ENCODE measurements at regions not wholly inside any gene's neighbourhood (a gene's known extent, or its start where the extent isn't known, plus 50 kb on each side); places are given as distances from the start of the nearest gene placed in this dataset.

DNA sequence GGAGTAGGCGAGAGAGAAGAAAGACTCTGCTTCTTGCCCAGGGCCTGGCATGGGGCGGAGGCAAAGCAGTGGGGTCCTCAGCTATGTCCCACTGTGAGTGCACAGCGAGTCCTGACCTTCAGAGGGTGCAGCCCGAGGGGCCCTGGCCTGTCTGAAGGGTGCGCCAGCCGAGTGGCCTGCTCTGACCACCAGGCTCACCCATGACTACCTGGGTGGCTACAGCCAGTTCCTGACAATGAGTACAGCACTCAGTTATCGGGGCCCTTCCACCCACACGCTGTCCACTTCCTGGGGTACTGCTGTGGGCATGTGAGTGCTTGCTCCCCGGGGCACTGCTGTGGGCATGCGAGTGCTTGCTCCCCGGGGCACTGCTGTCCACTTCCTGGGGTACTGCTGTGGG is 74.1 kb upstream of the B3GAT1 start:
- Histone ChIP-seq H3K27ac (no peak overlapping the region), H3K36me3 (no peaks in the 10 kb centered on the region), H3K4me1 (no peaks in the 10 kb centered on the region), H3K9me3 (no peaks in the 10 kb centered on the region), H3K27me3 (peaks cover 0 to 70% (median 0%) of the 10 kb centered on the region in 9 donors), H3K4me3 (no peak overlapping the region)
- intact Hi-C loops (cut with DNase I) = no loop called here
- DNase-seq (no peak), ATAC-seq (no peak)
- 78 to 79% (median 78%) methylated on average over 7 to 11 of the region's 11 CpGs for WGBS, 4 donors
- no peak for TF ChIP-seq POLR2A (IDR thresholded peaks at IDR 0.05)
- TF ChIP-seq, protein P1, sequence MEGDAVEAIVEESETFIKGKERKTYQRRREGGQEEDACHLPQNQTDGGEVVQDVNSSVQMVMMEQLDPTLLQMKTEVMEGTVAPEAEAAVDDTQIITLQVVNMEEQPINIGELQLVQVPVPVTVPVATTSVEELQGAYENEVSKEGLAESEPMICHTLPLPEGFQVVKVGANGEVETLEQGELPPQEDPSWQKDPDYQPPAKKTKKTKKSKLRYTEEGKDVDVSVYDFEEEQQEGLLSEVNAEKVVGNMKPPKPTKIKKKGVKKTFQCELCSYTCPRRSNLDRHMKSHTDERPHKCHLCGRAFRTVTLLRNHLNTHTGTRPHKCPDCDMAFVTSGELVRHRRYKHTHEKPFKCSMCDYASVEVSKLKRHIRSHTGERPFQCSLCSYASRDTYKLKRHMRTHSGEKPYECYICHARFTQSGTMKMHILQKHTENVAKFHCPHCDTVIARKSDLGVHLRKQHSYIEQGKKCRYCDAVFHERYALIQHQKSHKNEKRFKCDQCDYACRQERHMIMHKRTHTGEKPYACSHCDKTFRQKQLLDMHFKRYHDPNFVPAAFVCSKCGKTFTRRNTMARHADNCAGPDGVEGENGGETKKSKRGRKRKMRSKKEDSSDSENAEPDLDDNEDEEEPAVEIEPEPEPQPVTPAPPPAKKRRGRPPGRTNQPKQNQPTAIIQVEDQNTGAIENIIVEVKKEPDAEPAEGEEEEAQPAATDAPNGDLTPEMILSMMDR (IDR thresholded peaks at IDR 0.05) = no peak

DNA sequence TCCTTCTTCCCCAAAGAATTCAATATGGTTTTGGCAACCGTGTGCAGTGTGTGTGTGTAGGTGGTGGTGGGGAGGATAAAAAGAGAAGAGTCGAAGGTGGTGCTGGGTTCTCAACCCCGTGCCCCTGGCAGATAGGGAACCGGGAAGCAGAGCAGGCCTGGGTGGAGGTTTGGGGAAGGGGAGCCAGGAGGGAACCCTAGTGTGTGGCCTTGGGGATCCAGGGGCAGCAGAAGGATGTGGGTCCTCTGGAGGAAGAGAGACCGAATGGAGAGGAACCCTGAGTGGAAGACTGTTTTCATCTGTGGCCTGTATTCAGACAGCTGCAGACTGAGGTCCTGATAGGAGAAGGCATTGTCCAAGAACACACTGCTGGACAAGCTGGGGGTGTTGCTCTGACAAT is 73.3 kb upstream of the B3GAT1 start:
- WGBS, 4 donors = 60 to 70% (median 66%) methylated on average over 5 of the region's 5 CpGs
- no peaks in the 10 kb centered on the region for H3K9me3 ChIP-seq
- no peaks in the 10 kb centered on the region for H3K4me1 ChIP-seq
- no peaks in the 10 kb centered on the region for H3K36me3 ChIP-seq
- H3K4me3 ChIP-seq = no peak overlapping the region
- TF ChIP-seq POLR2A (IDR thresholded peaks at IDR 0.05) = no peak
- TF ChIP-seq, protein P1 (IDR thresholded peaks at IDR 0.05) = no peak
- DNase-seq (no peak), ATAC-seq (no peak)
- intact Hi-C loops (cut with DNase I) = no loop called here
- H3K27ac ChIP-seq = no peak overlapping the region
- peaks cover 0 to 77% (median 0%) of the 10 kb centered on the region in 9 donors for H3K27me3 ChIP-seq

DNA sequence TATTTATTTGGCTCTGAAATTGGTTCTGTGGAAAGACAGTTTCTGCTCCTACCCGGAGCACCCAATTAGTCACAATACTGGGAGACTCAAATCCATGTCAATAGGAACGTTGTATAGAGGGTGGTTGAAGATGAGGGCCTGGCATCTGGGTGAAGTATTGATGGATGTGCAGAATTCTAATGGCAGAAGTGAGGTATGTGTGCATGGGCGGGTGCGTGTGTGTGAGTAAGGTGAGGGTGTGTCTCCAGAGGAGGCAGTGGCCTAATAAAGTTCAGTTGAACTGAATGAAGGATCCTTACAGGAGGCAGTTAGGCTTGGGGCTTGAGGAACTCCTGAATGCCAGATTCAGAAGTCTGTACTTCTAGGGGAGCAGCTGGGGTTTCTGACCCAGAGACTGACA is 71.8 kb upstream of the B3GAT1 start:
- Histone ChIP-seq H3K9me3 (no peaks in the 10 kb centered on the region), H3K27me3 (peaks cover 0 to 92% (median 0%) of the 10 kb centered on the region in 9 donors), H3K4me1 (no peaks in the 10 kb centered on the region), H3K27ac (no peak overlapping the region), H3K4me3 (no peak overlapping the region), H3K36me3 (no peaks in the 10 kb centered on the region)
- DNase-seq = no peak
- 72 to 81% (median 79%) methylated on average over 4 of the region's 4 CpGs for WGBS, 4 donors
- no peak for ATAC-seq
- TF ChIP-seq, protein P1 (IDR thresholded peaks at IDR 0.05) = no peak
- TF ChIP-seq POLR2A (IDR thresholded peaks at IDR 0.05) = no peak
- intact Hi-C loops (cut with DNase I) = loop anchor here in 1 of 10 donors (5.0 kb wide), 1 partner anchor 48 kb away; no protein-coding TSS in a partner anchor

DNA sequence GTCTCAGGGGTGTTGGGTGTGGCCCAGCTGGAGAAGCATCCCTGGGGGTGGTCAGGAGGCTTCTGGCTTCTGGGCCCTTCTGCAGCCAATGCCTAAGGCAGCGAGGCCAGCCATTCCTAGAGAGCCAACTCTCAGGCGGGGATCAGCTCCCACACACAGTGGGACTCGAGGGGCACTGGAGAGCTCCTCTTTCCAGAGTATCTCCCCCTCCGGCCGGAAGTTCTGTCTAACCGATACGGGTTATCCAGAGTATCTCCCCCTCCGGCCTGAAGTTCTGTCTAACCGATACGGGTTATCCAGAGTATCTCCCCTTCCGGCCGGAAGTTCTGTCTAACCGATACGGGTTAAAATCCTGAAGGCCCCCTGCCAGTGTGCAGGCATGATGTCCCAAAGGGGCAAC is 71.2 kb upstream of the B3GAT1 start:
- 80 to 87% (median 82%) methylated on average over 14 of the region's 14 CpGs for WGBS, 4 donors
- no peaks in the 10 kb centered on the region for H3K9me3 ChIP-seq

More for the DNA sequence above, 71.2 kb upstream of the B3GAT1 start:
- H3K36me3 ChIP-seq = no peaks in the 10 kb centered on the region
- H3K4me3 ChIP-seq = no peak overlapping the region
- no peak for TF ChIP-seq POLR2A (IDR thresholded peaks at IDR 0.05)
- TF ChIP-seq, protein P1 (IDR thresholded peaks at IDR 0.05) = no peak
- no peak for DNase-seq
- no peak for ATAC-seq
- no peak overlapping the region for H3K27ac ChIP-seq
- intact Hi-C loops (cut with DNase I) = loop anchor here in 1 of 10 donors (5.0 kb wide), 1 partner anchor 49 kb away; no protein-coding TSS in a partner anchor
- no peaks in the 10 kb centered on the region for H3K4me1 ChIP-seq
- H3K27me3 ChIP-seq = peaks cover 0 to 93% (median under 1%) of the 10 kb centered on the region in 9 donors

Data from heart left ventricle (tissue), 16 donors.